ENCODE measurements at regions not wholly inside any gene's neighbourhood (a gene's known extent, or its start where the extent isn't known, plus 50 kb on each side); places are given as distances from the start of the nearest gene placed in this dataset.
"Not testable (repeated sequence)": the region's sequence is repeated elsewhere in the genome, so short reads cannot be mapped to it uniquely, and the experiment has no call there.

GRCh38 chr6:93849857-93850256 is 430.5 kb upstream of the EPHA7 start:
- Histone ChIP-seq H3K9me3 (ENCODE audit: control insufficient read depth, insufficient read depth, low read length) (no peaks in the 10 kb centered on the region), H3K9ac (ENCODE audit: low read depth, low read length) (no peak overlapping the region), H3K4me3 (ENCODE audit: low read depth, low read length) (no peak overlapping the region), H3K4me1 (ENCODE audit: control insufficient read depth, insufficient read depth, low read length) (peaks cover 17% of the 10 kb centered on the region), H3K36me3 (ENCODE audit: control insufficient read depth, insufficient read depth, low read length) (no peaks in the 10 kb centered on the region), H3K27ac (ENCODE audit: low read depth, low read length) (no peak overlapping the region), H3K27me3 (ENCODE audit: control insufficient read depth, insufficient read depth, low read length) (no peaks in the 10 kb centered on the region)

GRCh38 chr6:93848031-93848742 is 428.8 kb upstream of the EPHA7 start:
- Histone ChIP-seq H3K4me1 (ENCODE audit: control insufficient read depth, insufficient read depth, low read length) (peaks cover 15% of the 10 kb centered on the region), H3K9ac (ENCODE audit: low read depth, low read length) (no peak overlapping the region), H3K27me3 (ENCODE audit: control insufficient read depth, insufficient read depth, low read length) (no peaks in the 10 kb centered on the region), H3K9me3 (ENCODE audit: control insufficient read depth, insufficient read depth, low read length) (no peaks in the 10 kb centered on the region), H3K4me3 (ENCODE audit: low read depth, low read length) (no peak overlapping the region), H3K27ac (ENCODE audit: low read depth, low read length) (no peak overlapping the region), H3K36me3 (ENCODE audit: control insufficient read depth, insufficient read depth, low read length) (no peaks in the 10 kb centered on the region)

GRCh38 chr6:93842178-93842577 is 422.8 kb upstream of the EPHA7 start:
- no peaks in the 10 kb centered on the region for H3K9me3 ChIP-seq (ENCODE audit: control insufficient read depth, insufficient read depth, low read length)
- H3K27ac ChIP-seq (ENCODE audit: low read depth, low read length), result no peak overlapping the region
- no peak overlapping the region for H3K4me3 ChIP-seq (ENCODE audit: low read depth, low read length)
- no peaks in the 10 kb centered on the region for H3K36me3 ChIP-seq (ENCODE audit: control insufficient read depth, insufficient read depth, low read length)
- H3K9ac ChIP-seq (ENCODE audit: low read depth, low read length), result no peak overlapping the region
- no peaks in the 10 kb centered on the region for H3K27me3 ChIP-seq (ENCODE audit: control insufficient read depth, insufficient read depth, low read length)
- no peaks in the 10 kb centered on the region for H3K4me1 ChIP-seq (ENCODE audit: control insufficient read depth, insufficient read depth, low read length)

GRCh38 chr6:93835451-93836145 is 416.2 kb upstream of the EPHA7 start:
- Histone ChIP-seq H3K4me3 (ENCODE audit: low read depth, low read length) (peak overlapping the region; percentile 82), H3K27ac (ENCODE audit: low read depth, low read length) (peak overlapping the region; percentile 85), H3K4me1 (ENCODE audit: control insufficient read depth, insufficient read depth, low read length) (peaks cover 15% of the 10 kb centered on the region), H3K9ac (ENCODE audit: low read depth, low read length) (peak overlapping the region; percentile 64)
- H3K9me3 ChIP-seq (ENCODE audit: control insufficient read depth, insufficient read depth, low read length); H3K36me3 ChIP-seq (ENCODE audit: control insufficient read depth, insufficient read depth, low read length); H3K27me3 ChIP-seq (ENCODE audit: control insufficient read depth, insufficient read depth, low read length): not testable (repeated sequence)

- not testable (repeated sequence) for H3K27me3 ChIP-seq (ENCODE audit: control insufficient read depth, insufficient read depth, low read length); H3K36me3 ChIP-seq (ENCODE audit: control insufficient read depth, insufficient read depth, low read length); H3K9me3 ChIP-seq (ENCODE audit: control insufficient read depth, insufficient read depth, low read length)
- Histone ChIP-seq H3K9ac (ENCODE audit: low read depth, low read length) (peak overlapping the region; percentile 92), H3K27ac (ENCODE audit: low read depth, low read length) (peak overlapping the region; percentile 67), H3K4me3 (ENCODE audit: low read depth, low read length) (peak overlapping the region; percentile 82), H3K4me1 (ENCODE audit: control insufficient read depth, insufficient read depth, low read length) (peaks cover 15% of the 10 kb centered on the region)
Observed at GRCh38 chr6:93835026-93835425, 415.7 kb upstream of the EPHA7 start.

GRCh38 chr6:93833326-93833725 is 414.0 kb upstream of the EPHA7 start:
- H3K4me3 ChIP-seq (ENCODE audit: low read depth, low read length), result peak overlapping the region; percentile 82
- H3K27me3 ChIP-seq (ENCODE audit: control insufficient read depth, insufficient read depth, low read length); H3K9me3 ChIP-seq (ENCODE audit: control insufficient read depth, insufficient read depth, low read length): not testable (repeated sequence)
- peaks cover 31% of the 10 kb centered on the region for H3K4me1 ChIP-seq (ENCODE audit: control insufficient read depth, insufficient read depth, low read length)
- H3K36me3 ChIP-seq (ENCODE audit: control insufficient read depth, insufficient read depth, low read length), result peaks cover 26% of the 10 kb centered on the region
- peak overlapping the region; percentile 35 for H3K27ac ChIP-seq (ENCODE audit: low read depth, low read length)
- peak overlapping the region; percentile 81 for H3K9ac ChIP-seq (ENCODE audit: low read depth, low read length)

- peak overlapping the region; percentile 35; the same call in 1 of the 2 replicates for H3K9ac ChIP-seq (ENCODE audit: low read depth, low read length)
- H3K4me1 ChIP-seq (ENCODE audit: control insufficient read depth, insufficient read depth, low read length), result peaks cover 18% of the 10 kb centered on the region
- peaks cover 37% of the 10 kb centered on the region for H3K36me3 ChIP-seq (ENCODE audit: control insufficient read depth, insufficient read depth, low read length)
- H3K9me3 ChIP-seq (ENCODE audit: control insufficient read depth, insufficient read depth, low read length); H3K27me3 ChIP-seq (ENCODE audit: control insufficient read depth, insufficient read depth, low read length): not testable (repeated sequence)
- peak overlapping the region; percentile 27; the same call in 1 of the 2 replicates for H3K4me3 ChIP-seq (ENCODE audit: low read depth, low read length)
- H3K27ac ChIP-seq (ENCODE audit: low read depth, low read length), result peak overlapping the region; percentile 73
Observed at GRCh38 chr6:93829757-93830156, 410.4 kb upstream of the EPHA7 start.

GRCh38 chr6:93829009-93829408 is 409.6 kb upstream of the EPHA7 start:
- peak overlapping the region; percentile 6; the same call in 1 of the 2 replicates for H3K4me3 ChIP-seq (ENCODE audit: low read depth, low read length)
- H3K9me3 ChIP-seq (ENCODE audit: control insufficient read depth, insufficient read depth, low read length), result no peaks in the 10 kb centered on the region
- no peaks in the 10 kb centered on the region for H3K27me3 ChIP-seq (ENCODE audit: control insufficient read depth, insufficient read depth, low read length)
- 0 out of 2 replicates have a peak overlapping the region, but pooled peaks have one; percentile 25 for H3K9ac ChIP-seq (ENCODE audit: low read depth, low read length)
- peaks cover 18% of the 10 kb centered on the region for H3K4me1 ChIP-seq (ENCODE audit: control insufficient read depth, insufficient read depth, low read length)
- peak overlapping the region; percentile 73 for H3K27ac ChIP-seq (ENCODE audit: low read depth, low read length)
- peaks cover 37% of the 10 kb centered on the region for H3K36me3 ChIP-seq (ENCODE audit: control insufficient read depth, insufficient read depth, low read length)

- Histone ChIP-seq H3K9ac (ENCODE audit: low read depth, low read length) (peak overlapping the region; percentile 18; the same call in 1 of the 2 replicates), H3K27me3 (ENCODE audit: control insufficient read depth, insufficient read depth, low read length) (no peaks in the 10 kb centered on the region), H3K36me3 (ENCODE audit: control insufficient read depth, insufficient read depth, low read length) (peaks cover 37% of the 10 kb centered on the region), H3K4me3 (ENCODE audit: low read depth, low read length) (no peak overlapping the region), H3K4me1 (ENCODE audit: control insufficient read depth, insufficient read depth, low read length) (peaks cover 18% of the 10 kb centered on the region), H3K9me3 (ENCODE audit: control insufficient read depth, insufficient read depth, low read length) (no peaks in the 10 kb centered on the region), H3K27ac (ENCODE audit: low read depth, low read length) (peak overlapping the region; percentile 73)
Observed at GRCh38 chr6:93828553-93828952, 409.2 kb upstream of the EPHA7 start.

GRCh38 chr6:93827728-93828127 is 408.4 kb upstream of the EPHA7 start:
- Histone ChIP-seq H3K27ac (ENCODE audit: low read depth, low read length) (no peak overlapping the region), H3K4me3 (ENCODE audit: low read depth, low read length) (no peak overlapping the region), H3K9ac (ENCODE audit: low read depth, low read length) (no peak overlapping the region), H3K27me3 (ENCODE audit: control insufficient read depth, insufficient read depth, low read length) (no peaks in the 10 kb centered on the region), H3K36me3 (ENCODE audit: control insufficient read depth, insufficient read depth, low read length) (peaks cover 37% of the 10 kb centered on the region), H3K9me3 (ENCODE audit: control insufficient read depth, insufficient read depth, low read length) (no peaks in the 10 kb centered on the region), H3K4me1 (ENCODE audit: control insufficient read depth, insufficient read depth, low read length) (peaks cover 18% of the 10 kb centered on the region)

- no peak overlapping the region for H3K9ac ChIP-seq (ENCODE audit: low read depth, low read length)
- peaks cover 32% of the 10 kb centered on the region for H3K36me3 ChIP-seq (ENCODE audit: control insufficient read depth, insufficient read depth, low read length)
- no peaks in the 10 kb centered on the region for H3K9me3 ChIP-seq (ENCODE audit: control insufficient read depth, insufficient read depth, low read length)
- no peak overlapping the region for H3K4me3 ChIP-seq (ENCODE audit: low read depth, low read length)
- peaks cover 18% of the 10 kb centered on the region for H3K4me1 ChIP-seq (ENCODE audit: control insufficient read depth, insufficient read depth, low read length)
- H3K27me3 ChIP-seq (ENCODE audit: control insufficient read depth, insufficient read depth, low read length), result no peaks in the 10 kb centered on the region
- H3K27ac ChIP-seq (ENCODE audit: low read depth, low read length), result no peak overlapping the region
Observed at GRCh38 chr6:93825950-93826349, 406.6 kb upstream of the EPHA7 start.

All from HUES48 (cell line).